ENCODE measurements at regions not wholly inside any gene's neighbourhood (a gene's known extent, or its start where the extent isn't known, plus 50 kb on each side); places are given as distances from the start of the nearest gene placed in this dataset.

DNA sequence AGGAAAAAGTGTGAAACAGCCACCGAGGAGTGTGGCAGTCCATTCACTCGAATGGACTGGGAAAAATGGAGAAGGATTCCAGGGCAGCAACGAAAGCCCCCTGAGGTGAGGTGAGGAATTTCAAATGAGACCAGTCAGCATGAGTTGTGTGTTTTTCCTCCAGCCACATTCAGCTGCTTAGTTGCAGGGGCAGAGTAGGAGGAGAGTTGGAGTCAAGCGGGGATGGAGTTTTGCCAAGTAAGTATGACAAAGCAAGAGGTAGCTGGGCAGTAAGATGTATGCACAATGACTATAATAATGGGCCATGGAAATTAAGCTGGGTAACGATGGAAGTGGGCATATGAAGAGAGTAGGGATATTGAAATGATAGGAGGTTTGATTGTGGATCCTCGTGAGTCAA, 64.4 kb downstream of the CCDC54 start:
- CTCF ChIA-PET, result interaction anchor here (1.1 kb wide), 1 partner anchor 12 kb away, joined by 4 read pairs; no protein-coding TSS in a partner anchor

DNA sequence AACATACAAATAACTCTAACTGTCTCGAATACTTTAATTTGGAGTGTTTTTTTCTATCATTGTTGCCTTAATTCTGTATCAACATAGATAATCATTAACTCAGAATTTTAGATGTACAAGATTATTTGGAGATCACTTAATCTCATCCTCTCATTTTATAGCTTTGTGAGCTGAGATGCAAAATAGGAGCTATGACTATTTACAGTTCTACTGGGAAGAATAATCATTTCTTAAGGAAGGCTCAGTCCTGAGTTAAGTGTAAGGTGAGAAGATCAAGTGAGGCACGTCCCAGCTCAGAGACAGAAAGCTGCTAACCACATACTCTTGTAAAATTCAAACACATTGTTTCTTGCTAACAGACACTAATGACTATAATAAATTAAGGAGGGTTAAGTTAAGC, 66.2 kb downstream of the CCDC54 start:
- intact Hi-C loops (cut with micrococcal nuclease), result no loop called here
- Histone ChIP-seq H3K4me1 (ENCODE audit: control insufficient read depth in 2 of 2, insufficient read depth in 2 of 2, low read length in 2 of 2) (no peaks in the 10 kb centered on the region), H3K27me3 (replicated peaks in 1 of 4; ENCODE audit: control extremely low read depth in 1 of 4, control insufficient read depth in 3 of 4, insufficient read depth in 4 of 4, low read length in 3 of 4) (peaks cover 0 to 4% (median 0%) of the 10 kb centered on the region in 4 experiments), H3K79me2 (ENCODE audit: control insufficient read depth, insufficient read depth, low read length) (no peaks in the 10 kb centered on the region), H3K9ac (ENCODE audit: low read length) (no peak overlapping the region), H2AFZ (ENCODE audit: insufficient read depth, low read depth, low read length, poor library complexity, severe bottlenecking) (no peak overlapping the region), H3K27ac (ENCODE audit: low read length in 2 of 2) (no peak overlapping the region), H3K9me3 (ENCODE audit: control extremely low read depth in 1 of 3, control insufficient read depth in 2 of 3, insufficient read depth in 1 of 3, low read length in 2 of 3) (no peaks in the 10 kb centered on the region), H3K4me3 (ENCODE audit: control extremely low read depth in 1 of 5, extremely low read depth in 1 of 5, insufficient read depth in 1 of 5, low read depth in 2 of 5, low read length in 4 of 5) (no peak overlapping the region), H3K4me2 (replicated peaks; ENCODE audit: low read depth, low read length, poor library complexity, severe bottlenecking) (no peak overlapping the region), H4K20me1 (ENCODE audit: control insufficient read depth, insufficient read depth, low read length, poor library complexity, severe bottlenecking) (no peaks in the 10 kb centered on the region), H3K36me3 (replicated peaks in 1 of 2; ENCODE audit: control extremely low read depth in 1 of 2, control insufficient read depth in 1 of 2, extremely low read depth in 1 of 2, insufficient read depth in 2 of 2, low read length in 1 of 2) (no peaks in the 10 kb centered on the region)
- Mint-ChIP-seq H3K27me3 (no peaks in the 10 kb centered on the region), H3K4me3 (no peak overlapping the region), H3K4me1 (peaks cover 7% of the 10 kb centered on the region), H3K9me3 (ENCODE audit: insufficient read depth) (no peaks in the 10 kb centered on the region), H3K27ac (no peak overlapping the region)
- CTCF ChIA-PET, result interaction anchor here (1.1 to 1.7 kb wide), 2 partner anchors 14 to 22 kb away, joined by 3 to 8 read pairs; no protein-coding TSS in a partner anchor
- DNase-seq (no peak), ATAC-seq (ENCODE audit: low read depth) (no peak)
- TF ChIP-seq, protein P1, sequence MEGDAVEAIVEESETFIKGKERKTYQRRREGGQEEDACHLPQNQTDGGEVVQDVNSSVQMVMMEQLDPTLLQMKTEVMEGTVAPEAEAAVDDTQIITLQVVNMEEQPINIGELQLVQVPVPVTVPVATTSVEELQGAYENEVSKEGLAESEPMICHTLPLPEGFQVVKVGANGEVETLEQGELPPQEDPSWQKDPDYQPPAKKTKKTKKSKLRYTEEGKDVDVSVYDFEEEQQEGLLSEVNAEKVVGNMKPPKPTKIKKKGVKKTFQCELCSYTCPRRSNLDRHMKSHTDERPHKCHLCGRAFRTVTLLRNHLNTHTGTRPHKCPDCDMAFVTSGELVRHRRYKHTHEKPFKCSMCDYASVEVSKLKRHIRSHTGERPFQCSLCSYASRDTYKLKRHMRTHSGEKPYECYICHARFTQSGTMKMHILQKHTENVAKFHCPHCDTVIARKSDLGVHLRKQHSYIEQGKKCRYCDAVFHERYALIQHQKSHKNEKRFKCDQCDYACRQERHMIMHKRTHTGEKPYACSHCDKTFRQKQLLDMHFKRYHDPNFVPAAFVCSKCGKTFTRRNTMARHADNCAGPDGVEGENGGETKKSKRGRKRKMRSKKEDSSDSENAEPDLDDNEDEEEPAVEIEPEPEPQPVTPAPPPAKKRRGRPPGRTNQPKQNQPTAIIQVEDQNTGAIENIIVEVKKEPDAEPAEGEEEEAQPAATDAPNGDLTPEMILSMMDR (IDR thresholded peaks at IDR 0.05), result no peak
- TF ChIP-seq EZH2 (IDR thresholded peaks at IDR 0.05; ENCODE audit: borderline replicate concordance, insufficient read depth, low read depth, low read length, poor library complexity, severe bottlenecking), result no peak
- POLR2A ChIA-PET, result no interaction called here
- no CpG with 5 or more reads among the region's 2 CpGs for WGBS (ENCODE audit: insufficient coverage)

More for the DNA sequence above, 64.4 kb downstream of the CCDC54 start:
- Histone ChIP-seq H3K36me3 (replicated peaks in 1 of 2; ENCODE audit: control extremely low read depth in 1 of 2, control insufficient read depth in 1 of 2, extremely low read depth in 1 of 2, insufficient read depth in 2 of 2, low read length in 1 of 2) (no peaks in the 10 kb centered on the region), H3K27ac (ENCODE audit: low read length in 2 of 2) (no peak overlapping the region), H4K20me1 (ENCODE audit: control insufficient read depth, insufficient read depth, low read length, poor library complexity, severe bottlenecking) (no peaks in the 10 kb centered on the region), H3K79me2 (ENCODE audit: control insufficient read depth, insufficient read depth, low read length) (no peaks in the 10 kb centered on the region), H3K9me3 (ENCODE audit: control extremely low read depth in 1 of 3, control insufficient read depth in 2 of 3, insufficient read depth in 1 of 3, low read length in 2 of 3) (no peaks in the 10 kb centered on the region), H2AFZ (ENCODE audit: insufficient read depth, low read depth, low read length, poor library complexity, severe bottlenecking) (no peak overlapping the region), H3K4me2 (replicated peaks; ENCODE audit: low read depth, low read length, poor library complexity, severe bottlenecking) (no peak overlapping the region), H3K27me3 (replicated peaks in 1 of 4; ENCODE audit: control extremely low read depth in 1 of 4, control insufficient read depth in 3 of 4, insufficient read depth in 4 of 4, low read length in 3 of 4) (peaks cover 0 to 4% (median 0%) of the 10 kb centered on the region in 4 experiments), H3K4me1 (ENCODE audit: control insufficient read depth in 2 of 2, insufficient read depth in 2 of 2, low read length in 2 of 2) (no peaks in the 10 kb centered on the region), H3K9ac (ENCODE audit: low read length) (no peak overlapping the region), H3K4me3 (ENCODE audit: control extremely low read depth in 1 of 5, extremely low read depth in 1 of 5, insufficient read depth in 1 of 5, low read depth in 2 of 5, low read length in 4 of 5) (no peak overlapping the region)
- Mint-ChIP-seq H3K4me3 (no peak overlapping the region), H3K9me3 (ENCODE audit: insufficient read depth) (no peaks in the 10 kb centered on the region), H3K27me3 (no peaks in the 10 kb centered on the region), H3K27ac (no peak overlapping the region), H3K4me1 (peaks cover 1% of the 10 kb centered on the region)
- WGBS (ENCODE audit: insufficient coverage), result 92% methylated on average over 6 of the region's 6 CpGs
- TF ChIP-seq, protein P1 (IDR thresholded peaks at IDR 0.05), result no peak
- no peak for TF ChIP-seq EZH2 (IDR thresholded peaks at IDR 0.05; ENCODE audit: borderline replicate concordance, insufficient read depth, low read depth, low read length, poor library complexity, severe bottlenecking)
- DNase-seq (no peak), ATAC-seq (ENCODE audit: low read depth) (no peak)
- intact Hi-C loops (cut with micrococcal nuclease), result no loop called here
- POLR2A ChIA-PET, result no interaction called here

Data from B cell (primary cell).